ENCODE measurements at regions not wholly inside any gene's neighbourhood (a gene's known extent, or its start where the extent isn't known, plus 50 kb on each side); places are given as distances from the start of the nearest gene placed in this dataset.
"Not testable (repeated sequence)": the region's sequence is repeated elsewhere in the genome, so short reads cannot be mapped to it uniquely, and the experiment has no call there.

DNA sequence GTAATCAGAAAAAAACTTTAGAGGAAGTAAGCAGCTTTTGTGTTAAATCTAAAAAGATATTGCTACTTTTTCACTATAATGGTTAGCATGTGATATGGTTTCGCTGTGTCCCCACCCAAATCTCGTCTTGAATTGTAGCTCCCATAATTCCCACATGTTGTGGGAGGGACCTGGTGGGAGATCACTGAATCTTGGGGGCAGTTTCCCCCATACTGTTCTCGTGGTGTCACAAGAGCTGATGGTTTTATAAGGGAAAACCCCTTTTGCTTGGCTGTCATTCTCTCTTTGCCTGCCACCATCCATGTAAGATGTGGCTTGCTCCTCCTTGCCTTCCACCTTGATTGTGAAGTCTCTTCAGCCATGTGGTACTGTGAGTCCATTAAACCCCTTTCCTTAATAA is 117.1 kb downstream of the KCNJ2 start:
- DNase-seq (ENCODE audit: low spot score): no peak

DNA sequence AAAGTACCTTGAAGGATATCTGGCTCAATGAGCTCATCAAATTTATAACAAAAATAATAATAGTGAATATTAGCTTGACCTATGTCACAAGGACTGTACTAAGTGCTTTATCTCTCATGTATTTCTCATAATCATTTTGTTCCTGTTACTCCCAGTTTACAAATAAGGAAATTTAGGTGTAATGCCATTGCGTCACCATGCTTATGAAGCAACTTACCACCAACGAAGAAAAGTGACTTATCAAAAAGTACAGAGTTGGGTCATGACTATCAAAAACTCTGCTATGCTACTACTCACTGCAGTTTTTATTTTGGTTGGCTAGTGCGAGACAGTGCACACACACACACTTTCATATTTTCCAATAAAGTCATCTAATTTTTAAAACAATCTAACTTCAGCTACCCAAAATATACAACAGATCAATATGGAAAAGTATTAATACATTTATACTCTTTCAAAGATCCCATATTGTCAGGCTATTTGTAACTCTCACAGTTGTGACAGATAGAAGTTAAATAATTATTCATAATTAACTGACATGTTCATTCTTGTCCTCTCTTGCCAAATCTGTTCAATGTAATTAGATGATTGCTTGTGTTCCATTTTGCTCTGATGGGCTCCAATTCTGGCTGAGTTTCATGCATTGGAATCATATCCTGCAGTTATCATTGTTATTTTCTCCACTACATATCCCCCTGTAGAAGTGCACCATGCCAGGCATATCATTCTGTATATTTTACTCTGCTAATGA is 119.4 kb downstream of the KCNJ2 start:
- DNase-seq (ENCODE audit: low spot score): no peak

DNA sequence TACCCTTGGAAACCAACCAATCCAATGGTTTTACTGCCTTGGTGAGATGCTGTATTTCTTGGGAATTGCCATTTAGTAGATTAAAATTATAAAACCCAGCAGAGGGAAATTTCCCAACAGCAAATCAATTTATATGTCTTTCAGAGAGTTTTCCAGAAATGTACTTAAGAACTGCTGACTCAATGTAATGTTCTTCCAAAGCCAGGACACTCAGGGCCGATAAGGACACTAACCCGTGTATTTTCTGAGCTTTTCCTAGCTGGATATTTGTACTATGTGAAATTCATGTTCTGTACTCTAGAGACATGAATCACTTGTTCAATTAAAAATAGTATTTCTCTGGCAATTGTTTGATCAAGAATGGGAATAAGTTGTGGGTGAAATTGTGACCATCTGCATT is 121.4 kb downstream of the KCNJ2 start:
- no peak for DNase-seq (ENCODE audit: low spot score)

DNA sequence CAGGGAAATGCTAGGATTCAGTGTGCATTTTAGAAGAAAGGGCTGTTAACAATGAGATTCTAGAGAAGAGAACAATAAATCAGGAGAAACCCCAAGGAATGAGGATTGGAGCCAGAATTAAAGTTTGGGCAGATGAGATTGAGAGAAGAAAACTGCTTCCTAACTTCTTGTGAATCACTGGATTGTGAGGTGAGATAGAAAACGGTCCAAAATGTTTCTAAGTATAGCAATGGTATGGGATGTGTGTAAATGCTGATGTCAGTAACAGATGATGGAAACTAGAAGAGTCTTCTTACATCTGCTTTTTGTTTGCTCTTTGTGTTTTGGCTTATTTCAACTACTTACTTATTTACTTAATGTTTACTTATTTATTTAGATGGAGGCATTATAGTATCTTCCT is 123.0 kb downstream of the KCNJ2 start:
- no peak for DNase-seq (ENCODE audit: low spot score)

DNA sequence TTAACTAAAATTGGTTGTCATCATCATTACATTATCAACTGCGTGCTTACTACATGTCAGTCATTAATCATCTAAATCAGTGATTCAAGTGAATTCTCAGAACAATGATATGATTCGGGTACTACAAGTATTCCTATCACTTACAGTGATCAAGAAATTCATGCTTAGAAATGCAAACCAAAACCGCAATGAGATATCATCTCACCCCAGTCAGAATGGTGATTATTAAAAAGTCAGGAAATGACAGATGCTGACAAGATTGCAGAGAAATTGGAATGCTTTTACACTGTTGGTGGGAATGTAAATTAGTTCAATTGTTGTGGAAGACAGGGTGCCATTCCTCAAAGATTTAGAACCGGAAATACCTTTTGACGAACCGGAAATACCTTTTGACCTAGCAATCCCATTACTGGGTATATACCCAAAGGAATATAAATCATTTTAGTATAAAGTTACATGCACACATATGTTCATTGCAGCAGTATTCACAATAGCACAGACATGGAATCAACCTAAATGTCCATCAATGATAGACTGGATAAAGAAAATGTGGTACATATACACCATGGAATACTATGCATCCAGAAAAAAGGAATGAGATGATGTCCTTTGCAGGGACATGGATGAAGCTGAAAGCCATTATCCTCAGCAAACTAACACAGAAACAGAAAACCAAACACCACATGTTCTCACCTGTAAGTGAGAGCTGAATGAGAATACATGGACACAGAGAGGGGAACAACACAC is 124.4 kb downstream of the KCNJ2 start:
- DNase-seq (ENCODE audit: low spot score): not testable (repeated sequence)

DNA sequence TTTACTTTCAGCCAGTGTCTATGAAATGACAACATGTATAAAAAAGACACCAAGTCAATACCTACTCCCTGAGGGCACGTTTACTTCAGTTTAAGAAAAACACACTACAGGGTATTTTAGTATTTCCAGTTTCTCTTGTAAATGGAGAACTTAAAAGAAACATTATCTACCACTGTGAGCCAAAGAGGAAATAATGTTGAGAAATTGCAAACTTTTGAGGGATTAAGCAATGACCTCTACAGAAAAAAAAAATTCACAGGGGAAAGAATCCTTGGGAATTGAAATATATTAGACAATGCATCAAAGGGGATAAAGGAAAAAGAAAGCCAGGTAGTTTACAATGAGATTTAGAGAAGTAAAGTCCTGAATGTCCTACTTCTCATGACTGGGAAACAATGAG is 126.0 kb downstream of the KCNJ2 start:
- no peak for DNase-seq (ENCODE audit: low spot score)

DNA sequence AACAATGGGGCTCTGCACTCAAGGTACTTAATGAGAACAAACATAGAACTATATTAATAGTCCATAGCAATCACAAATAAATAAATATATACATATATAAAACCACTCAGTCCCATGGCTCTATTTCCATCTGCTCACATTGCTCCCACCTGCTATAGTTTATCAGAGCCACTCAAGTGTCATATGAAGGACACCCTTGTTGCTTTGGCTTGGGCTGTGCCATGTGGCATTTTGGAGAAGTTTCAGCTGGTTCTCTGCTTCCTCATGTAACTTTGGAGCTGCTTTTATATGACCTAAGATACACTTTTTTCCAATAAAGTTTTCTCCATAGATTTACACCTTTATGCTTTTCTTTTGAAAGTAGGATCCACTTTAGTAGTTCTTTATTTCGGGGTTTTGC is 126.4 kb downstream of the KCNJ2 start:
- no peak for DNase-seq (ENCODE audit: low spot score)

DNA sequence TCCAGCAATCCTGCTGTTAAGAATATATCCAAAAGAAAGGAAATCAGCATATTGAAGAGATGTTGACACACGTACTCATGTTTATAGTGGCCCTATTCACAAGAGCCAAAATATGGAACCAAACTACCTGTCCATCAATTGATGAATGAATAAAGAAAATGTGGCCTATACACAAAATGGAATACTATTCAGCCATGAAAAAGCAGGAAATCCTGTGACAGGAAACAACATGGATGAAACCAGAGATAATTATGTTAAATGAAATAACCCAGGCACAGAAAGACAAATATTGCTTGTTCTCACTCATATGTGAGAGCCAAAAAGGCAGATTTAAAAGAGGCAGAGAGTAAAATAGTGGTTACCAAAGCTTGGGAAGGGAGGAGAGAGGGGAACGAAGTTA is 127.1 kb downstream of the KCNJ2 start:
- no peak for DNase-seq (ENCODE audit: low spot score)

DNA sequence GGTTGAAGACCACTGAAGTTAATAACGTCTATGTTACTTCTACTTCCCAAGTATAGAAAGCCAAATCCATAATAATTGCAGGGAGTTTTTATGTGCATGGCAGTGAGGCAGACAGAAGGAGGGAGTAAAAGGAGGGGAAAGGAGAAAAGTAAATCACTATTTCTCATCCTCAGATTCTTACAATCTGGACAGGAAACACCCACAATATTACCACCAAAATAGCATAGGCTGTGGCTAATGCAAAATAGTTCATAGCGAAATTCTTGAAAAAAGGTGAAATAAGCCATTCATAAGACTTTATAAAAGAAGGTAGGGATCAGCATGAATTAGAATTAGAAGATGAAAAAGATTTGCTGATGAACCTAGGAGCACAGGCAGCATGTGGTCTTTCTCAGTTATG is 128.1 kb downstream of the KCNJ2 start:
- no peak for DNase-seq (ENCODE audit: low spot score)

DNA sequence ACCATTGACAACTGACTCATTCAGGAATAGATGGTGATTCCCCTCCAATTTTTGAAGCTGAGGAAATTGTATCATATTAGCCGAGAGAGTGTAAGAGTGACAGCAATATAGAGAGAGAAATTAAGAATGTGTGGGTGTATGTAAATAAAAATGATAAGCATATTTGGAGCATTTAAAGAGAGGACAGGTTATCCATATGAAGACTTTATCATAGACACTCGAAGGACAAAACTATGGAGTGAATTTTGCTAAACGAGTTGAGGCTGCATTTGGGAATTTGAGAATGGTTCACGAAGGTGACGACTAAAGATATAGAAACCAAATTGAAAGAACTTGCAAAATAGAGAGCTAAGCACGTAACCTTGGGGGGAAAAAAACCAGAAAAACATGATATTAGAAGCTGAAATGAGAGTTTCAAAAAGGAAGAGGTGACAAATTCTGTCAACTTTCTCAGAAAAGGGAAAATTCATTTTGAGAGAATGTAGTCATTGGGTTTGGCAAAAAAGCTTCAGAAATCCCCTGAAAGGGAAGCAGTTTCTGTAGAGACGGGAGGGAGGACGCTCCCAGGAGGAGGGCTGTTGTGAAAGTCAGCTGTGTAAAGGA is 129.7 kb downstream of the KCNJ2 start:
- DNase-seq (ENCODE audit: low spot score): no peak

DNA sequence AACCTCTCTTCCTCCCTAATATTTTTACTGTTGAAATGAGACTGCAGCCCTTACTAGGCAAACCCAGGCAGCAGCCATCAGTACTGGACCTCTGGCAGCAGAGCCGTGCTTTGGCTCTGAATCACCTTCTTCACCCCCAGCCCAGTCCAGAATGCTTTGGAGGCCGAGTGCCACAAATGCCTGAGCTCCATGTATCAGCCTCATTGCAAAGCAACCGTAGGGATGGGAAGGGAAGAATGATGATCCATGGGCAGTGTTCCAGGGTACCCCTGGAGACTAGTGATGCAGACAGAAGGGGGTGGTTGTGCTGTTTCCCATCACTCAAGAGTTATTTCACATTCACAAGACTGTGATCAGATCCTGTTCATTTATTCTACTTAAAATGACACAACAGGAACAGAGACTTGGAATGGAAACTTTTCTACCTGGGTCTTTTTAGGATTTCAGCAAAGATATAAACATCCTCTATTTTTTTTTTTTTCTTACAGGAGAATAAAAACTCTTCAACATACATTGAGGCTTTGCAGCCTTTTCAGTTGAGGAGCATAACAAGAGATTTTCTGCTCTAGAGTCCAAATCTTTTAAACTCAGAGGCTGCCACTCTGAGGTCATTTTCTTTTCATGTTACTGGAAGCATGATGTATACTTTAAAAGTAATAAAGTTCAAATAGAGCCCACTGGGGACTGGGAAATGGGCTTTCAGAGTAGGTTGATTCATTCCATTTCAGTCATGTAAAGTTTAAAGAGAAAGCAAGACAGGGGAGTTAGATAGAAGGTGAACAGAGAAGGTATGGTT is 138.3 kb downstream of the KCNJ2 start:
- no peak for DNase-seq (ENCODE audit: low spot score)

DNA sequence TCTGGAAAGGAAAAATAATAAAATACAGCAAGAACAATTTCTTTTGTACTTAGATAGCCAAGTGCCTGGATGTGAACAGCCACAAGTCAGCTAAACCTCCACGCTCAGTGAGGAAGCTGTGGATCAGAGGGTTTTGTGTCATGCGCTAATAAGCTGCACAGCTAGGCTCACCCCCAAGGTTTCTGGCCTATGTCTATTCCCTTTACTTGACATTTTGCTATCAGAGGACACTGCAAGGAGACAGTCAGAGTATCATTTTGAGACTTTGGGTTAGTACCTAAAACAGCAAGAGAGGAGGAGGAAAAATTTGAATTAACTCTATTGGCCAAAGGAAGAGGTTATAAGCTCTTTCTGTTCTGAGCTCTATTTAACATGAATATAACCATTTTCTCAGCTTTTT is 139.3 kb downstream of the KCNJ2 start:
- no peak for DNase-seq (ENCODE audit: low spot score)

DNA sequence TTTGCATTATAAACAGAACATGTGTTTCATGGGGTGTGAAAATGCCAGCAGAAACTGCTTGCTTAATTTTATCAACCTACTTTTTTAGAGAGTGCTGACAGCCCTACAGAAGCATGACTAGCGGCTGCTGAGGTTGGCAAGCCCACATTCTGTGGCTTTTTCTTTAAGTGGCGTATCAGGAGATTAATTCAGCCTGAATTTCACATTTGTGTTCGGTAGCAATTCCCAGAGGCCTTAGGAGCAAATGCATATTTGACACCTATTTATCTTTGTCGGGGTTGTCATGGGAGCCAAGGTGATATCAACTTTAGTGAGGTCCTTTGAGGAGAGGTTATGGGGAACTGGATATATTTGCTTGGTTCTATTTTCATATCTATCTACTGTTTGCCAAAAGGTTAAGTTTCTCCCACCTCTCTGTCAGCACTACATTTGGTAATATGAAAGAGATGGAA is 140.9 kb downstream of the KCNJ2 start:
- no peak for DNase-seq (ENCODE audit: low spot score)

DNA sequence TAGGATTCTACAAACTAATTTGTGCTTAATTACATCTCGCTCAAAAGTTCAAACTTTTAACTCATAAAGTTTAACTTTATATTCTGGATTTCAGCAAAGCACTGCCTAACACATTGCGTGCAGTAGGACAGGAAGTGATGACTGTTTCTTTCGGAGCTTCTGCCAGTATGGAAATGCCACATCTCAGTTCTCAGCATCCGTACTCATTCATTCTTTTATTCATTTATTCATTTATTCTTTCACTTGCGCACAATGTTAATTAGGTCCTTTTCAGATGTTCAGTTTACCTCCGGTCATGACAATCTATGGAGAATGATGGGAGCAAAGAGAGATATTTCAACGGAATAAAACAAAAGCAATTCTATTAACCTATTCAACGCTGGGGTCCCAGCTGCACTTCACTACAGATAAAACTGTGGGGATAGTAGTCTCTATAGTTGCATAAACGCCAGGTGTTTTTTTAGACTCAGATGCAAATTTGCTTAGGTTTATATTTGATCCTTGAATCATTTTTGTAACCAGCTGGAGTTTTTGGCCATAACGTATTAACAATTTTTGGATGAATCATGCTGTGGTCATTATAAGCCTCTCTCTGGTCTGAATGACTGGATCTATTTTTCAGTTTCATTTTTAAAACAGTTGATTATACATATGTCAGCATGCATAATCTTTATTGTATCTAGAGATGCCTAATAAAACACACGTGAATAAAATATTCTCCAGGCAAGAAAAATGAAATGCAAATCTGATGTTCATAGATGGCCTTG is 143.9 kb downstream of the KCNJ2 start:
- DNase-seq (ENCODE audit: low spot score): no peak

DNA sequence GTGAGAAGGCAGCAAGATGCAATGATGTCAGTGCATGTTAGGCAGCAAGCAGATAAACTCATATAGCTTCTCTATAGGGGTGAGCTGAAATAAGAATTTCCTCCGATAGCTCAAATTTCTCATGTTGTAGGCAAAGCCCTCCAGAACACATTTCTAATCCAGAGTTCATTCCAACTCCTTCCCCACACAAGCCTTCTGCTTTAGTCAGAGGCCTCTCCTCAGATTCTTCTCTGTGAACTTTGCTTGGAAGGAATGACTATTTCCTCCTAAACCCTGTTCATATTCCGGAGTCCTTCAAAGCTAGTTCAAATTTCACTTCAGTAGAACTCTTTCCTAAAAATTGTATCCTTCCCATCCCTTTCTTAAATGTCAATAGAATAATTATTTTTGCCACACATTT is 144.8 kb downstream of the KCNJ2 start:
- DNase-seq (ENCODE audit: low spot score): no peak

DNA sequence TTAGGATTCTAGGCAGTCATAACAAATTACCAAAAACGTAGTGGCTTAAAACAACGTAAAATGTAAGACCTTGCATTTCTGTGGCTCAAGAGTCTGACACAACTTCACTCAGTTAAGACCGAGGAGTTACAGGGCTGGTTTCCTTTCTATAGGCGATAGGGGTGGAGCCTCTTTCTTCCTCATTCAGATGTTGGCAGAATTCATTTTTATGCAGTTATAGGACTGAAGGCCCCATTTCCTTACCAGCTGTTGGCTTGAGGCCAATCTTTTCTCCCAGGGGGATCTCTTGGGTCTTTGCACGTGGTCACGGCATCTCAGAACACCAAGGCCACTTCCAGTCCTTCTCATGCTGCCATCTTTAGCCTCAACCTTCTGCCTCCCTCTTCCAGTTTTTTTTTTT is 145.2 kb downstream of the KCNJ2 start:
- DNase-seq (ENCODE audit: low spot score): no peak

DNA sequence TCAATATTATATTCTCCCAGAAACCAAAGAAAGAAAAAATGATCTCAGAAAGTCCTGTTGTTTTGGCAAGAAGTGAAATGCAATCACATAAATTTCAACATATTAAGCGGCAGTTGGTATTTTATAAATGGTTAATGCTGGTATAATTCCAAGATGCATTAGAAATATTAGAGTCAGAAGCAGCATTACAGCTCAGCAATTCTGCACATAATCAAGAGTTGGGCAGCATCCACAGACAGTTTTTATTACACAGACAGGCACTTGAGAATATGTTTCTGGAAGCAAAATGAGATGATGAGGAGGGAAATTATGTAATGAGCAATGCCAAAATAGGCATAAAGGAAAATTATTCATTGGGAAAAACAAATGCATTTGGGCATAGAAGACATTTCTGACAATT is 148.1 kb downstream of the KCNJ2 start:
- no peak for DNase-seq (ENCODE audit: low spot score)

DNA sequence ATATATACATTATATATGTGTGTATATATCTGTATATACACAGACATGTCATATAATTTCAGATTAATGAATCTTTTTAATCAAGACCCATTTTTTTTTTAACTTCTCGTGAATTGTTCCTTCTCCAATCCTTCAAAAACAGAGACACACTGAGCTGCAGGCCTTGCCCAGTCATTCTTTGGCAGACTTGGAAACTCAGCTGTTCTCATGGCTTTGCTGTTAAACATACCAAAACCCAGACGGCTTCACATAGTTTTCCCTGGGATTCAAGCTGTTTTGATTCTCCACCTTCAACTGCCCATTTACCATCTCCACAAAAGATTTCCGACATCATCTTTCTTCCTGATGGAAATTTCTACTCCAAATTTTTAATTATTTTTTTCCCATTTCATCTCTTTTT is 148.7 kb downstream of the KCNJ2 start:
- no peak for DNase-seq (ENCODE audit: low spot score)

DNA sequence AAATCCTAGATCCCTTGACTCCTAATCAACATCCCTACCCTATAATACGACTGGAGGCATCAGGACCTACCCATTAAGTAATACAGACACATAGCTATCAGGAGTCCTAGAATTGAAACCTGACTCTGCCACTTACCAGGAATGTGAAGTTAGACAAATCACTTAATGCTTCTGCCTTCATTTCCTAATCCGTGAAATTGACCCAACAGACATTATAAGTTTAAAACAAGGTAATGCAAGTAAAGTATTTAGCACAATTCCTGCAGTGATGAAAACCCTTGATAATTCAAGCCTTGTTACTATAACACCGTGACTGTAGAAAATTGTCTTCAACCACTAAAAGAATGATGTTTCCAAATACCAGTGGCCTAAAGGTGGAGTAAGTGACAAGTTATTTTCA is 150.2 kb downstream of the KCNJ2 start:
- DNase-seq (ENCODE audit: low spot score): no peak

DNA sequence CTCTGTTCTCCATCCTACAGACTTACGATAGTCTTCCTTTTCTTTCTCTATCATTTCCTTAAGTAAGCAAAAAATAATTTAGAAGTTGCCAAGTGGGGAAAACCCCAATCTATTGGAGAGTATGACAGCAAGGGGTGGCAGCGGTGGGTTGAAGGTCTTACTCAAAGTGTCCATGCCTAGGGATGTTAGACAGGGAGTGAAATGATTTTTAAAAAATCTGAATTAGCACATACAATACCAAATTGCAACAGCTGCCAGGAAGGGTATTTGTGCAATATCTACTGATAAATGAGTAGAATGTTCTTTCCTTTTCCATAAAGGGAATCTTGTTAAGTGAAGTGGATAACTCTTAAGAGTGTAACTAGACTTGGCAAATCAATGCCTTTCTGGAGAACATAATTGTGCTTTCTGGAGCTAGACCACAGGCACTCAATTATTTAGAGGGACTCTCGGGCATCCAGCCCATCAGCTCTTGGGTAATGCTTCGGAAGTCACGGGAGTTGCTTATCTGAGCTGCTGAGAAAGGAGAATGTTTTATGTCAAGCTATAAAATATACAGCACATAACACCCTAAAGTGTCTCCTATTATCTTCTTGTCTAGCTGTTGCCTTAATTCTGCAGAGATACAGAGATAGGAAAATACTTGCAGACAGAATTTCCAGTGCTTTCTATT is 151.5 kb downstream of the KCNJ2 start:
- DNase-seq (ENCODE audit: low spot score): no peak

DNA sequence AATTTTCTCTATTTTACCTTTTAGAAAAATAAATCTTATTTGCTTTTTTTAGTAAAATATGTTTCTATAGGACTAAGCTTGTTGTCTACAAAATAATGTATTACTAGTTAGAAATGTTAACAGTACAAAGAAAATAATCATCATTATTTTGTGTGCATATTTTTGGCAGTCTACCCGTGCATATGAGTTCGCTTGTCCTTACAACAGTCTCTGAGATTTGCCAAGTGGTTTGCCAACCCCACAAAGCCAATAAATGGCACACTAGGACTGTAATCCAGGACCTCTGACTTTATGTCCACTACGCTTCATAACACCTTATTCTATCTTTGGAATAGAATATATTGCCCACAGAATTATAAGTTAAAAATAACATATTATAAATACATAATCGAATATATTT is 152.0 kb downstream of the KCNJ2 start:
- DNase-seq (ENCODE audit: low spot score): no peak
